ENCODE measurements at regions not wholly inside any gene's neighbourhood (a gene's known extent, or its start where the extent isn't known, plus 50 kb on each side); places are given as distances from the start of the nearest gene placed in this dataset.

DNA sequence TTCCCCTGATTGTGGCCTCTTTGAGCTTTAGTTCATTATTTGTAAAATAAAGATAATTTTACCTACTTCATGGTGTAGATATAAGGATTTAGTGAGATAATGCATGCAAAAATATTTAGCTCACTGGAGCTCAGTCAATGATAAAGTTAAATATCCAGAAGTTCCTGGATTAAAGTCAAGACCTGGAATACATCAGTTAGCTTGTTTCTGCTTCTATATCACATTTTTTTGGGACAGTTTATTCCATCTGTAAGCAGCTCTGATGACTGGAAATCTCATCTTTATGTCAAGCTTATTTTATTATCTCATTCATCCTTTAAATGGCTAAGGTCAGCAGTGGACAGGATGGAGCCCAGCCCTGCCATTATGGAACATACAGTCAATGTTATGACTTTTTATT lies 152.0 kb downstream of the EVA1A start:
- Histone ChIP-seq H3K27ac (ENCODE audit: insufficient read depth, low read length) (no peak overlapping the region), H4K20me1 (ENCODE audit: control insufficient read depth, extremely low read depth, insufficient read depth, low read length) (no peaks in the 10 kb centered on the region), H3K4me2 (ENCODE audit: extremely low read depth, insufficient read depth, low read length) (no peak overlapping the region), H3K4me3 (replicated peaks in 1 of 4; ENCODE audit: control extremely low read depth in 1 of 4, insufficient read depth in 1 of 4, low read depth in 3 of 4, low read length in 4 of 4) (no peak overlapping the region), H3K36me3 (ENCODE audit: control insufficient read depth, insufficient read depth, low read length) (no peaks in the 10 kb centered on the region), H2AFZ (ENCODE audit: low read length) (no peak overlapping the region), H3K4me1 (ENCODE audit: control insufficient read depth, extremely low read depth, insufficient read depth, low read length) (no peaks in the 10 kb centered on the region), H3K9ac (ENCODE audit: insufficient read depth, low read length) (no peak overlapping the region), H3K9me3 (ENCODE audit: control insufficient read depth, insufficient read depth, low read depth, low read length) (no peaks in the 10 kb centered on the region), H3K79me2 (ENCODE audit: control insufficient read depth, insufficient read depth, low read length) (no peaks in the 10 kb centered on the region), H3K27me3 (ENCODE audit: control insufficient read depth, insufficient read depth, low read length) (peaks cover 5% of the 10 kb centered on the region)
- TF ChIP-seq, protein P1, sequence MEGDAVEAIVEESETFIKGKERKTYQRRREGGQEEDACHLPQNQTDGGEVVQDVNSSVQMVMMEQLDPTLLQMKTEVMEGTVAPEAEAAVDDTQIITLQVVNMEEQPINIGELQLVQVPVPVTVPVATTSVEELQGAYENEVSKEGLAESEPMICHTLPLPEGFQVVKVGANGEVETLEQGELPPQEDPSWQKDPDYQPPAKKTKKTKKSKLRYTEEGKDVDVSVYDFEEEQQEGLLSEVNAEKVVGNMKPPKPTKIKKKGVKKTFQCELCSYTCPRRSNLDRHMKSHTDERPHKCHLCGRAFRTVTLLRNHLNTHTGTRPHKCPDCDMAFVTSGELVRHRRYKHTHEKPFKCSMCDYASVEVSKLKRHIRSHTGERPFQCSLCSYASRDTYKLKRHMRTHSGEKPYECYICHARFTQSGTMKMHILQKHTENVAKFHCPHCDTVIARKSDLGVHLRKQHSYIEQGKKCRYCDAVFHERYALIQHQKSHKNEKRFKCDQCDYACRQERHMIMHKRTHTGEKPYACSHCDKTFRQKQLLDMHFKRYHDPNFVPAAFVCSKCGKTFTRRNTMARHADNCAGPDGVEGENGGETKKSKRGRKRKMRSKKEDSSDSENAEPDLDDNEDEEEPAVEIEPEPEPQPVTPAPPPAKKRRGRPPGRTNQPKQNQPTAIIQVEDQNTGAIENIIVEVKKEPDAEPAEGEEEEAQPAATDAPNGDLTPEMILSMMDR (conservative IDR thresholded peaks at IDR 0.05 in 1 of 2, IDR thresholded peaks at IDR 0.05 in 1 of 2; ENCODE audit: low read depth in 1 of 2, low read length in 2 of 2), result no peak
- no peak for TF ChIP-seq EZH2 (IDR thresholded peaks at IDR 0.05; ENCODE audit: low read length, missing control alignments)
- DNase-seq (ENCODE audit: low read depth in 2 of 2), result no peak

DNA sequence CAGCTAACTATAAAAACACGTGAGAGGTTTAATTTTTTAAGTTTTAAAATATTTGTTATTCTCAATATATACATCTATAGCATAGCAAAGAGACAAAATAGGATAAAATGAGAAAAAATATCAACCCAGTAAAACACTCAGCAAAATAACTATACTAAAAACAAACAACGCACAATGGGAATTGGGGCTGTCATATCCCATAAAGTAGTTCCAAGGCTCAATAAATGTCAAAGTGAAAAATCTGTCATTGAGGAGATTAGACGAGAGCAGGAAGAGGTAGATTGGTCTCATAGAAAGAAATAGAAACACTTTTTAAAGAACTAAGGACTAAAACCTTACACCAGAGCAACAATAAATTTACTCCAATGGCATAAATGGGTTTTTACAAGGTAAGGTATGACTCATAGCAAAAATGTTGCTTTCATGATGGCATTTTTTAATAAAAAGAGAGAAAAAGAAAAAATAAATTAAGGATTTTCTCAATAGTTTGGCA lies 153.7 kb downstream of the EVA1A start:
- Histone ChIP-seq H3K4me2 (ENCODE audit: extremely low read depth, insufficient read depth, low read length) (no peak overlapping the region), H2AFZ (ENCODE audit: low read length) (no peak overlapping the region), H3K27ac (ENCODE audit: insufficient read depth, low read length) (no peak overlapping the region), H3K4me3 (replicated peaks in 1 of 4; ENCODE audit: control extremely low read depth in 1 of 4, insufficient read depth in 1 of 4, low read depth in 3 of 4, low read length in 4 of 4) (no peak overlapping the region), H3K27me3 (ENCODE audit: control insufficient read depth, insufficient read depth, low read length) (peaks cover 2% of the 10 kb centered on the region), H3K79me2 (ENCODE audit: control insufficient read depth, insufficient read depth, low read length) (no peaks in the 10 kb centered on the region), H3K9ac (ENCODE audit: insufficient read depth, low read length) (no peak overlapping the region), H4K20me1 (ENCODE audit: control insufficient read depth, extremely low read depth, insufficient read depth, low read length) (no peaks in the 10 kb centered on the region), H3K9me3 (ENCODE audit: control insufficient read depth, insufficient read depth, low read depth, low read length) (no peaks in the 10 kb centered on the region), H3K4me1 (ENCODE audit: control insufficient read depth, extremely low read depth, insufficient read depth, low read length) (no peaks in the 10 kb centered on the region), H3K36me3 (ENCODE audit: control insufficient read depth, insufficient read depth, low read length) (no peaks in the 10 kb centered on the region)
- TF ChIP-seq, protein P1 (conservative IDR thresholded peaks at IDR 0.05 in 1 of 2, IDR thresholded peaks at IDR 0.05 in 1 of 2; ENCODE audit: low read depth in 1 of 2, low read length in 2 of 2), result no peak
- TF ChIP-seq EZH2 (IDR thresholded peaks at IDR 0.05; ENCODE audit: low read length, missing control alignments), result no peak
- no peak for DNase-seq (ENCODE audit: low read depth in 2 of 2)

DNA sequence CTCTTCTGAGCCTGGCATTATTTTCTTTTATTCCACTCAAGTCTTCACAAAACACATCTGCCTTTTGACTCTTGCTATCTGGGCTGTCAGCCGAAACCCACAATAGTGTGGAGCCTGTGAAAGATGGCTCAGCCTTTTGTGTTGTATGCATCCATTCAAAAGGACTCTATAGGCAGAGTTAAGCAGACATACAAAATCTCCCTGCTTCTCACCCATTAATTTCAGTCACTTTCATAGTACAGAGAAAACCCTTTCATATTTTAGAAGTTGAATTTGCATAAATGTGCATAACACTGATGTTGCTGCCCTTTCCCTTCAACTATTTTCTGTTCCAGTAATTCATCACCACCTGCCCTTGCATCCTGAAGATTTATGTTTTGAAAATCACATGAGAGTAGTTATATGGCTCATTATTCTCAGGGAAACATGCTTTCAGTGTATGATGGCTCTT lies 154.6 kb downstream of the EVA1A start:
- H3K79me2 ChIP-seq (ENCODE audit: control insufficient read depth, insufficient read depth, low read length), result no peaks in the 10 kb centered on the region
- H4K20me1 ChIP-seq (ENCODE audit: control insufficient read depth, extremely low read depth, insufficient read depth, low read length), result no peaks in the 10 kb centered on the region
- no peak overlapping the region for H3K4me3 ChIP-seq (replicated peaks in 1 of 4; ENCODE audit: control extremely low read depth in 1 of 4, insufficient read depth in 1 of 4, low read depth in 3 of 4, low read length in 4 of 4)
- H3K36me3 ChIP-seq (ENCODE audit: control insufficient read depth, insufficient read depth, low read length), result no peaks in the 10 kb centered on the region
- H3K9ac ChIP-seq (ENCODE audit: insufficient read depth, low read length), result no peak overlapping the region
- H2AFZ ChIP-seq (ENCODE audit: low read length), result no peak overlapping the region
- no peak overlapping the region for H3K27ac ChIP-seq (ENCODE audit: insufficient read depth, low read length)
- no peak for DNase-seq (ENCODE audit: low read depth in 2 of 2)
- H3K9me3 ChIP-seq (ENCODE audit: control insufficient read depth, insufficient read depth, low read depth, low read length), result no peaks in the 10 kb centered on the region
- peaks cover 2% of the 10 kb centered on the region for H3K27me3 ChIP-seq (ENCODE audit: control insufficient read depth, insufficient read depth, low read length)
- TF ChIP-seq, protein P1 (conservative IDR thresholded peaks at IDR 0.05 in 1 of 2, IDR thresholded peaks at IDR 0.05 in 1 of 2; ENCODE audit: low read depth in 1 of 2, low read length in 2 of 2), result no peak
- no peak for TF ChIP-seq EZH2 (IDR thresholded peaks at IDR 0.05; ENCODE audit: low read length, missing control alignments)
- no peaks in the 10 kb centered on the region for H3K4me1 ChIP-seq (ENCODE audit: control insufficient read depth, extremely low read depth, insufficient read depth, low read length)
- H3K4me2 ChIP-seq (ENCODE audit: extremely low read depth, insufficient read depth, low read length), result no peak overlapping the region

All from fibroblast of lung (primary cell).